Keratinocyte (primary cell): ENCODE measurements at regions not wholly inside any gene's neighbourhood (a gene's known extent, or its start where the extent isn't known, plus 50 kb on each side); places are given as distances from the start of the nearest gene placed in this dataset.

ENCODE experiments used
- DNase-seq: peaks from one replicate; pipeline ENCODE4 v3.0.0-alpha.2; 2011; ENCODE audit warnings: low read depth, missing footprints, low spot score
- FAIRE-seq: peaks from 2 replicates; lab custom pipeline; 2011; peaks lifted over from hg19 to GRCh38; lab: Jason Lieb, UNC
- H2AFZ ChIP-seq: 2 replicates; pipeline ENCODE4 v1.6.0; 2012; ENCODE audit warnings: low read length, control low read depth, inconsistent platforms; ENCODE audit not compliant: control insufficient read depth
- H3K27ac ChIP-seq: 2 replicates; pipeline ENCODE4 v1.5.1; 2011; ENCODE audit warnings: low read length; ENCODE audit not compliant: control insufficient read depth, insufficient read depth
- H3K27me3 ChIP-seq: 3 replicates; pipeline ENCODE4 v1.6.0; 2011; ENCODE audit warnings: low read length; ENCODE audit not compliant: control insufficient read depth, insufficient read depth; ENCODE audit errors: extremely low read depth
- H3K36me3 ChIP-seq, 2 experiments: 2 replicates in 1 of 2; 3 replicates in 1 of 2; pipeline ENCODE4 v1.5.1; 2011; ENCODE audit warnings: low read length in 2 of 2, mild to moderate bottlenecking in 1 of 2; ENCODE audit not compliant: control insufficient read depth in 2 of 2, insufficient read depth in 2 of 2; ENCODE audit errors: extremely low read depth in 1 of 2
- H3K4me1 ChIP-seq: 3 replicates; pipeline ENCODE4 v1.5.1; 2011; ENCODE audit warnings: low read length; ENCODE audit not compliant: control insufficient read depth, insufficient read depth; ENCODE audit errors: extremely low read depth
- H3K4me2 ChIP-seq: 3 replicates; pipeline ENCODE4 v1.6.0; 2011; ENCODE audit warnings: low read depth, low read length; ENCODE audit not compliant: control insufficient read depth, insufficient read depth; ENCODE audit errors: extremely low read depth
- H3K4me3 ChIP-seq, 3 experiments: fragments of 200-600 bp in 1 of 3; sonication (generic) in 1 of 3; 2 replicates in 2 of 3; 3 replicates in 1 of 3; pipeline ENCODE4 v1.5.1; 2011 to 2016; ENCODE audit warnings: low read length in 3 of 3, mild to moderate bottlenecking in 3 of 3, control low read depth in 2 of 3, inconsistent platforms in 1 of 3, low read depth in 1 of 3, mixed read lengths in 1 of 3, mixed run types in 1 of 3, moderate library complexity in 1 of 3; ENCODE audit not compliant: control insufficient read depth in 2 of 3, insufficient read depth in 2 of 3; ENCODE audit errors: extremely low read depth in 1 of 3
- H3K79me2 ChIP-seq: 2 replicates; pipeline ENCODE4 v1.6.0; 2012; ENCODE audit warnings: low read length; ENCODE audit not compliant: control insufficient read depth, insufficient read depth
- H3K9ac ChIP-seq: 3 replicates; pipeline ENCODE4 v1.6.0; 2011; ENCODE audit warnings: low read length; ENCODE audit not compliant: control insufficient read depth, insufficient read depth; ENCODE audit errors: extremely low read depth
- H3K9me1 ChIP-seq: 3 replicates; pipeline ENCODE4 v1.6.0; 2011; ENCODE audit warnings: low read length; ENCODE audit not compliant: control insufficient read depth, insufficient read depth; ENCODE audit errors: extremely low read depth
- H3K9me3 ChIP-seq: 2 replicates; pipeline ENCODE4 v1.5.1; 2012; ENCODE audit warnings: low read depth, low read length; ENCODE audit not compliant: control insufficient read depth
- H4K20me1 ChIP-seq: 3 replicates; pipeline ENCODE4 v1.6.0; 2011; ENCODE audit warnings: low read length; ENCODE audit not compliant: control insufficient read depth, insufficient read depth; ENCODE audit errors: extremely low read depth
- CTCF ChIP-seq, 3 experiments: IDR thresholded peaks in 1 of 3; conservative IDR thresholded peaks in 1 of 3; optimal IDR thresholded peaks in 1 of 3; 2 replicates in 2 of 3; 3 replicates in 1 of 3; pipeline versions ENCODE3 to v1.5.1; 2011; ENCODE audit warnings: low read length in 3 of 3, mild to moderate bottlenecking in 3 of 3, moderate library complexity in 2 of 3, control low read depth in 1 of 3, inconsistent platforms in 1 of 3; ENCODE audit not compliant: insufficient read depth in 2 of 3; ENCODE audit errors: extremely low read depth in 1 of 3
- EZH2 ChIP-seq: IDR thresholded peaks from one replicate; pipeline ENCODE4 v1.6.1; 2012; ENCODE audit warnings: inconsistent platforms, mild to moderate bottlenecking, low read length, moderate library complexity
- dilution Hi-C: fragments of 300-500 bp; cut with MboI; formaldehyde crosslinking; loops from one replicate; pipeline ENCODE4 v1.7.0; 2020; ENCODE audit warnings: low sequenced_read_pairs; ENCODE audit not compliant: extremely low pct_ligation_motif_present

- dilution Hi-C loops, result no loop called here
- Histone ChIP-seq H3K4me1 (no peaks in the 10 kb centered on the region), H4K20me1 (no peaks in the 10 kb centered on the region), H2AFZ (no peak overlapping the region), H3K36me3 (no peaks in the 10 kb centered on the region), H3K27me3 (peaks cover 27% of the 10 kb centered on the region), H3K27ac (no peak overlapping the region), H3K4me3 (no peak overlapping the region), H3K9me3 (no peaks in the 10 kb centered on the region), H3K79me2 (no peaks in the 10 kb centered on the region), H3K9me1 (no peaks in the 10 kb centered on the region), H3K9ac (no peak overlapping the region), H3K4me2 (no peak overlapping the region)
- TF ChIP-seq EZH2, result no peak
- TF ChIP-seq CTCF (optimal IDR thresholded peaks at IDR 0.05 in 1 of 3, IDR thresholded peaks at IDR 0.05 in 1 of 3, conservative IDR thresholded peaks at IDR 0.05 in 1 of 3; ENCODE audit: extremely low read depth in 1 of 3, insufficient read depth in 2 of 3, low read length in 3 of 3), result no peak
- no peak for FAIRE-seq
- no peak for DNase-seq
These were observed 68.9 kb upstream of the PCSK6 start for GRCh38 chr15:101558221-101558941.

GRCh38 chr15:101556273-101556672, 66.8 kb upstream of the PCSK6 start:
- H3K4me1 ChIP-seq, result no peaks in the 10 kb centered on the region
- no peaks in the 10 kb centered on the region for H3K36me3 ChIP-seq
- H3K9ac ChIP-seq, result no peak overlapping the region
- dilution Hi-C loops, result no loop called here
- FAIRE-seq (no peak), DNase-seq (no peak)
- H3K9me3 ChIP-seq, result no peaks in the 10 kb centered on the region
- H3K4me3 ChIP-seq, result no peak overlapping the region
- H2AFZ ChIP-seq, result no peak overlapping the region
- no peak overlapping the region for H3K27ac ChIP-seq
- TF ChIP-seq EZH2 (no peak), CTCF (optimal IDR thresholded peaks at IDR 0.05 in 1 of 3, IDR thresholded peaks at IDR 0.05 in 1 of 3, conservative IDR thresholded peaks at IDR 0.05 in 1 of 3; ENCODE audit: extremely low read depth in 1 of 3, insufficient read depth in 2 of 3, low read length in 3 of 3) (no peak)
- H3K79me2 ChIP-seq, result no peaks in the 10 kb centered on the region
- no peaks in the 10 kb centered on the region for H3K9me1 ChIP-seq
- no peaks in the 10 kb centered on the region for H4K20me1 ChIP-seq
- no peak overlapping the region for H3K4me2 ChIP-seq
- H3K27me3 ChIP-seq, result peaks cover 33% of the 10 kb centered on the region
